H1 (cell line): ENCODE measurements at regions not wholly inside any gene's neighbourhood (a gene's known extent, or its start where the extent isn't known, plus 50 kb on each side); places are given as distances from the start of the nearest gene placed in this dataset.

Experiments
- CTCF ChIA-PET: fragments of 300-600 bp; sonication (Branson Sonifier 250); formaldehyde crosslinking; loops from one replicate; lab custom pipeline; 2021; ENCODE audit not compliant: partially characterized antibody; lab: Charles Lee
- POLR2A ChIA-PET: fragments of 300-600 bp; sonication (Branson Sonifier 250); formaldehyde crosslinking; loops from one replicate; lab custom pipeline; 2021; ENCODE audit warnings: inconsistent platforms; ENCODE audit not compliant: partially characterized antibody; lab: Charles Lee
- DNase-seq, 2 experiments: peaks; one replicate each; pipeline versions ENCODE4 v3.0.0 to v3.0.0-alpha.2; 2010 to 2022; ENCODE audit warnings: low spot score in 2 of 2, low read depth in 1 of 2, mixed read lengths in 1 of 2
- FAIRE-seq: peaks from 2 replicates; lab custom pipeline; 2011; peaks lifted over from hg19 to GRCh38; lab: Jason Lieb, UNC
- H2AFZ ChIP-seq: 2 replicates; pipeline ENCODE4 v1.8.1; 2012; ENCODE audit warnings: low read length, inconsistent platforms
- H2AK5ac ChIP-seq: 2 replicates; pipeline ENCODE4 v1.6.1; 2013; ENCODE audit warnings: low read depth, low read length
- H2BK120ac ChIP-seq: replicated peaks from 2 replicates; pipeline ENCODE3; 2013; ENCODE audit warnings: low read depth, low read length, inconsistent platforms
- H2BK12ac ChIP-seq: 2 replicates; pipeline ENCODE4 v1.6.1; 2013; ENCODE audit warnings: low read depth, low read length
- H2BK15ac ChIP-seq: 2 replicates; pipeline ENCODE4 v1.6.1; 2013; ENCODE audit warnings: low read length
- H2BK20ac ChIP-seq: 2 replicates; pipeline ENCODE4 v1.6.1; 2013; ENCODE audit warnings: low read length
- H2BK5ac ChIP-seq: 2 replicates; pipeline ENCODE4 v1.6.1; 2013; ENCODE audit warnings: low read depth, low read length
- H3K14ac ChIP-seq: 2 replicates; pipeline ENCODE4 v1.6.1; 2013; ENCODE audit warnings: inconsistent platforms; ENCODE audit not compliant: insufficient read length
- H3K18ac ChIP-seq: 2 replicates; pipeline ENCODE4 v1.6.1; 2013; ENCODE audit warnings: low read length; ENCODE audit errors: extremely low read depth
- H3K23ac ChIP-seq: 2 replicates; pipeline ENCODE4 v1.6.1; 2013; ENCODE audit warnings: inconsistent platforms; ENCODE audit not compliant: insufficient read length
- H3K23me2 ChIP-seq: 2 replicates; pipeline ENCODE4 v1.6.1; 2013; ENCODE audit warnings: low read depth, low read length
- H3K27ac ChIP-seq: 2 replicates; pipeline ENCODE4 v1.6.1; 2011; ENCODE audit warnings: low read depth, low read length, inconsistent platforms
- H3K27me3 ChIP-seq, 4 experiments: replicated peaks in 1 of 4; 1 replicate in 1 of 4; 2 replicates in 3 of 4; pipeline versions ENCODE4 v1.6.1 to v1.8.1; 2011 to 2013; ENCODE audit warnings: low read length in 3 of 4, mild to moderate bottlenecking in 3 of 4, inconsistent platforms in 2 of 4, mixed read lengths in 2 of 4, moderate library complexity in 1 of 4; ENCODE audit not compliant: control insufficient read depth in 3 of 4, insufficient read depth in 3 of 4; ENCODE audit errors: extremely low read depth in 1 of 4
- H3K36me3 ChIP-seq, 4 experiments: 2 replicates each; pipeline versions ENCODE4 v1.6.1 to v1.8.1; 2011 to 2013; ENCODE audit warnings: mild to moderate bottlenecking in 4 of 4, low read length in 3 of 4, moderate library complexity in 2 of 4, control low read depth in 1 of 4, inconsistent platforms in 1 of 4; ENCODE audit not compliant: insufficient read depth in 4 of 4, control insufficient read depth in 2 of 4
- H3K4ac ChIP-seq: replicated peaks from 2 replicates; pipeline ENCODE3; 2013; ENCODE audit warnings: low read length, low read depth, mixed read lengths, inconsistent platforms; ENCODE audit not compliant: insufficient read length
- H3K4me1 ChIP-seq, 4 experiments: replicated peaks in 1 of 4; 1 replicate in 1 of 4; 2 replicates in 3 of 4; pipeline versions ENCODE4 v1.6.1 to v1.8.1; 2011 to 2013; ENCODE audit warnings: low read length in 3 of 4, inconsistent platforms in 2 of 4, mixed read lengths in 1 of 4; ENCODE audit not compliant: insufficient read depth in 4 of 4, control insufficient read depth in 3 of 4
- H3K4me2 ChIP-seq, 2 experiments: 2 replicates each; pipeline versions ENCODE4 v1.6.1 to v1.8.1; 2011 to 2013; ENCODE audit warnings: low read depth in 2 of 2, low read length in 2 of 2, control low read depth in 1 of 2, inconsistent platforms in 1 of 2, mild to moderate bottlenecking in 1 of 2; ENCODE audit not compliant: insufficient read depth in 1 of 2
- H3K4me3 ChIP-seq, 4 experiments: fragments of 200-600, 300-600 bp in 1 of 4; sonication (generic), shearing (Covaris generic), sonication (Bioruptor Twin) in 1 of 4; 2 replicates each; pipeline versions ENCODE4 v1.5.1 to v1.8.1; 2011 to 2016; ENCODE audit warnings: low read length in 4 of 4, low read depth in 3 of 4, control low read depth in 2 of 4, inconsistent platforms in 2 of 4, mild to moderate bottlenecking in 2 of 4, mixed read lengths in 1 of 4, moderate library complexity in 1 of 4; ENCODE audit not compliant: insufficient read depth in 2 of 4; ENCODE audit errors: extremely low read depth in 1 of 4
- H3K56ac ChIP-seq: replicated peaks from 2 replicates; pipeline ENCODE3; 2013; ENCODE audit warnings: low read depth, mild to moderate bottlenecking, mixed read lengths, low read length, inconsistent platforms; ENCODE audit not compliant: insufficient read length
- H3K79me1 ChIP-seq: 2 replicates; pipeline ENCODE4 v1.6.1; 2013; ENCODE audit warnings: low read depth, low read length, control low read depth
- H3K79me2 ChIP-seq, 2 experiments: 2 replicates each; pipeline versions ENCODE4 v1.6.1 to v1.8.1; 2012 to 2013; ENCODE audit warnings: low read length in 2 of 2, mild to moderate bottlenecking in 2 of 2, inconsistent platforms in 1 of 2; ENCODE audit not compliant: insufficient read depth in 2 of 2, control insufficient read depth in 1 of 2
- H3K9ac ChIP-seq, 4 experiments: replicated peaks in 1 of 4; 1 replicate in 1 of 4; 2 replicates in 3 of 4; pipeline versions ENCODE4 v1.6.1 to v1.8.1; 2011 to 2013; ENCODE audit warnings: low read depth in 3 of 4, low read length in 3 of 4, control low read depth in 2 of 4, mild to moderate bottlenecking in 2 of 4, moderate library complexity in 2 of 4, inconsistent platforms in 1 of 4; ENCODE audit errors: extremely low read depth in 1 of 4
- H3K9me3 ChIP-seq, 2 experiments: 2 replicates each; pipeline versions ENCODE4 v1.6.1 to v1.8.1; 2012 to 2013; ENCODE audit warnings: mild to moderate bottlenecking in 2 of 2, moderate library complexity in 2 of 2, control low read depth in 1 of 2, inconsistent platforms in 1 of 2, low read depth in 1 of 2, low read length in 1 of 2, mixed read lengths in 1 of 2; ENCODE audit not compliant: insufficient read depth in 2 of 2
- H4K20me1 ChIP-seq, 2 experiments: replicated peaks in 1 of 2; 2 replicates each; pipeline versions ENCODE3 to v1.8.1; 2011 to 2013; ENCODE audit warnings: inconsistent platforms in 2 of 2, low read length in 2 of 2, mild to moderate bottlenecking in 1 of 2; ENCODE audit not compliant: insufficient read depth in 2 of 2, control insufficient read depth in 1 of 2
- H4K5ac ChIP-seq: 2 replicates; pipeline ENCODE4 v1.6.1; 2013; ENCODE audit warnings: low read length, low read depth, mixed read lengths, inconsistent platforms; ENCODE audit not compliant: insufficient read length
- H4K8ac ChIP-seq: 2 replicates; pipeline ENCODE4 v1.8.0; 2013; ENCODE audit warnings: mild to moderate bottlenecking, moderate library complexity, low read length, inconsistent platforms; ENCODE audit not compliant: insufficient read depth; ENCODE audit errors: extremely low read depth
- H4K91ac ChIP-seq: replicated peaks from 2 replicates; pipeline ENCODE3; 2013; ENCODE audit warnings: low read length, mixed read lengths, inconsistent platforms; ENCODE audit not compliant: insufficient read length
- ATF2 ChIP-seq: IDR thresholded peaks from 2 replicates; pipeline ENCODE4 v1.6.1; 2012; ENCODE audit warnings: low read length, inconsistent platforms
- CREB1 ChIP-seq: IDR thresholded peaks from 2 replicates; pipeline ENCODE4 v1.6.1; 2012; ENCODE audit warnings: inconsistent platforms
- GABPA ChIP-seq: IDR thresholded peaks from 2 replicates; pipeline ENCODE4 v1.6.1; 2011; ENCODE audit warnings: mild to moderate bottlenecking, low read length, moderate library complexity, borderline replicate concordance; ENCODE audit not compliant: insufficient read depth
- KDM5A ChIP-seq: fragments of 200-600 bp; IDR thresholded peaks from 2 replicates; pipeline ENCODE4 v1.7.1; 2012; ENCODE audit warnings: mild to moderate bottlenecking, low read length, inconsistent platforms, mixed read lengths
- POLR2A ChIP-seq, 2 experiments: IDR thresholded peaks; 1 replicate in 1 of 2; 2 replicates in 1 of 2; pipeline ENCODE4 v1.6.1; 2011; ENCODE audit warnings: low read depth in 2 of 2, low read length in 2 of 2, mild to moderate bottlenecking in 2 of 2; ENCODE audit errors: control extremely low read depth in 1 of 2
- SAP30 ChIP-seq: fragments of 300-600 bp; sonication (generic); IDR thresholded peaks from 2 replicates; pipeline ENCODE4 v1.7.1; 2012; ENCODE audit warnings: low read length, moderate library complexity, mild to moderate bottlenecking, inconsistent platforms; ENCODE audit not compliant: insufficient read depth, insufficient replicate concordance
- SUZ12 ChIP-seq: fragments of 200-600 bp; sonication (generic); IDR thresholded peaks from 2 replicates; pipeline ENCODE4 v1.6.1; 2012; ENCODE audit warnings: mild to moderate bottlenecking, inconsistent platforms, low read length, moderate library complexity, mixed read lengths
- TEAD4 ChIP-seq: IDR thresholded peaks from 2 replicates; pipeline ENCODE4 v1.6.1; 2012; ENCODE audit warnings: low read depth, low read length, inconsistent platforms, mixed read lengths
- WGBS, 2 experiments: shearing (Covaris generic) in 1 of 2; methylation state at CpG; one replicate each; pipeline versions ENCODE4 v1.1.6 to v1.1.7; 2013 to 2015; ENCODE audit warnings: low lambda C conversion rate in 2 of 2, mixed read lengths in 2 of 2, inconsistent platforms in 1 of 2, low coverage in 1 of 2, missing lambda C conversion rate in 1 of 2; ENCODE audit not compliant: insufficient replicate concordance in 2 of 2, insufficient coverage in 1 of 2, insufficient read length in 1 of 2; ENCODE audit errors: extremely low coverage in 1 of 2, missing lambda C conversion rate in 1 of 2; 5-methylcytosine and 5-hydroxymethylcytosine counted together

DNA sequence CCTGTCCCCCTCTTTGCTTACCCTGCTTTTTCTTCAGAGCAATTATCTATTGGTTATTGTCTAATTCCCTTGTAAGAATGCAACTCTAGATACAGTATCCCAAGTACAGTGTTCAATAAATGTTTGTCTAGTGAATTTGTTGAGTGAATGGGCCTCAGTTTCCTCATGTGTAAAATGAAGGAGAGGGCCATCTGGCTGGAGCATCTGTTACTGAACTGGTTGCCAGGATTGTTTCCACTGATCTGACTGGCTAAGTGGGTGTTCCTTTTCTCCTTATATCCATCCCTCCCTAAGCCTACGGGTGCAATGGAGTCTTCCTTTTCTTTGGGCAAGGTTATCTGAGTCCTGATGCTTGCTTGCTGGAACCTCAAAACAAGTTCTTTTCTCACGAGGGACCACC is 185.2 kb upstream of the RPS6KA3 start:
- H3K4me2 ChIP-seq, result no peak overlapping the region
- no peak overlapping the region for H2AK5ac ChIP-seq
- no peak overlapping the region for H2BK120ac ChIP-seq
- FAIRE-seq (no peak), DNase-seq (no peak)
- no peak overlapping the region for H3K56ac ChIP-seq
- no peak overlapping the region for H3K4me3 ChIP-seq
- WGBS, 2 experiments, result 60% methylated on average over 1 of the region's 2 CpGs; no CpG with 5 or more reads in 1 of the 2 experiments
- no peak overlapping the region for H4K5ac ChIP-seq
- no peaks in the 10 kb centered on the region for H4K20me1 ChIP-seq
- no peak overlapping the region for H3K4ac ChIP-seq
- TF ChIP-seq KDM5A (no peak), GABPA (no peak), ATF2 (no peak), TEAD4 (no peak), POLR2A (IDR thresholded peaks at IDR 0.05; ENCODE audit: control extremely low read depth in 1 of 2, low read depth in 2 of 2, low read length in 2 of 2) (no peak), SAP30 (no peak), SUZ12 (no peak), CREB1 (no peak)
- no peak overlapping the region for H3K23ac ChIP-seq
- H2AFZ ChIP-seq, result no peak overlapping the region
- no peak overlapping the region for H2BK15ac ChIP-seq
- no peak overlapping the region for H3K14ac ChIP-seq
- H4K91ac ChIP-seq, result no peak overlapping the region
- H3K36me3 ChIP-seq, result no peaks in the 10 kb centered on the region
- H2BK20ac ChIP-seq, result no peak overlapping the region
- ChIA-PET CTCF (interaction anchor here (1.3 kb wide), 1 partner anchor 199 kb away, joined by 3 read pairs; no protein-coding TSS in a partner anchor), POLR2A (no interaction called here)
- no peak overlapping the region for H4K8ac ChIP-seq
- no peaks in the 10 kb centered on the region for H3K27me3 ChIP-seq
- no peak overlapping the region for H2BK5ac ChIP-seq
- no peaks in the 10 kb centered on the region for H3K4me1 ChIP-seq
- H3K79me1 ChIP-seq, result no peaks in the 10 kb centered on the region
- no peak overlapping the region for H2BK12ac ChIP-seq
- no peaks in the 10 kb centered on the region for H3K79me2 ChIP-seq
- no peaks in the 10 kb centered on the region for H3K9me3 ChIP-seq
- no peaks in the 10 kb centered on the region for H3K23me2 ChIP-seq
- H3K27ac ChIP-seq, result no peak overlapping the region
- no peak overlapping the region for H3K9ac ChIP-seq
- no peak overlapping the region for H3K18ac ChIP-seq
